IMR-90 (cell line): ENCODE measurements at regions not wholly inside any gene's neighbourhood (a gene's known extent, or its start where the extent isn't known, plus 50 kb on each side); places are given as distances from the start of the nearest gene placed in this dataset.

ENCODE experiments used
- CTCF ChIP-seq: conservative IDR thresholded peaks from 2 replicates; pipeline ENCODE4 v1.5.1; 2012; ENCODE audit warnings: mild to moderate bottlenecking, low read depth, low read length, improper control_type of control experiment
- FOS ChIP-seq: fragments of 150-350 bp; IDR thresholded peaks from 2 replicates; pipeline ENCODE4 v1.6.1; 2016; ENCODE audit warnings: low read depth, low read length
- RCOR1 ChIP-seq: IDR thresholded peaks from 2 replicates; pipeline ENCODE4 v1.6.1; 2012; ENCODE audit warnings: mild to moderate bottlenecking, low read length, improper control_type of control experiment; ENCODE audit not compliant: insufficient replicate concordance
- RFX5 ChIP-seq: IDR thresholded peaks from 2 replicates; pipeline ENCODE4 v1.8.0; 2012; ENCODE audit warnings: low read depth, mild to moderate bottlenecking, low read length, moderate library complexity

GRCh38 chr15:31497838-31498237, 171.2 kb downstream of the KLF13 start:
- no peak for TF ChIP-seq CTCF
- TF ChIP-seq RFX5: no peak
- no peak for TF ChIP-seq FOS
- no peak for TF ChIP-seq RCOR1
